HL-60 (cell line): ENCODE measurements at regions not wholly inside any gene's neighbourhood (a gene's known extent, or its start where the extent isn't known, plus 50 kb on each side); places are given as distances from the start of the nearest gene placed in this dataset.

Experiments used
- DNase-seq, 2 experiments: peaks; one replicate each; pipeline ENCODE4 v3.0.0-alpha.2; 2010 to 2020; ENCODE audit warnings: low read depth in 1 of 2, low spot score in 1 of 2
- H3K27ac ChIP-seq: fragments of 250-450 bp; sonication (Bioruptor Pico); replicated peaks from 2 replicates; pipeline ENCODE4 v1.5.1; 2020; ENCODE audit warnings: mild to moderate bottlenecking, moderate library complexity
- H3K27me3 ChIP-seq: fragments of 250-450 bp; sonication (Bioruptor Pico); 2 replicates; pipeline ENCODE4 v1.5.1; 2021; ENCODE audit warnings: mild to moderate bottlenecking, moderate library complexity; ENCODE audit not compliant: insufficient read depth, poor library complexity, severe bottlenecking
- H3K4me3 ChIP-seq: replicated peaks from 2 replicates; pipeline ENCODE4 v1.5.1; 2011; ENCODE audit warnings: mild to moderate bottlenecking, control low read depth, low read length; ENCODE audit not compliant: insufficient read depth
- CTCF ChIP-seq: IDR thresholded peaks from one replicate; pipeline ENCODE4 v1.5.1; 2011; ENCODE audit warnings: low read length, control low read depth, inconsistent platforms; ENCODE audit not compliant: insufficient read depth
- GABPA ChIP-seq: IDR thresholded peaks from 2 replicates; pipeline ENCODE4 v1.6.1; 2012; ENCODE audit warnings: low read depth
- POLR2AphosphoS5 ChIP-seq: IDR thresholded peaks from 2 replicates; pipeline ENCODE4 v1.6.1; 2012; ENCODE audit warnings: low read depth
- REST ChIP-seq: IDR thresholded peaks from 2 replicates; pipeline ENCODE4 v1.6.1; 2012; ENCODE audit warnings: low read depth; ENCODE audit not compliant: insufficient replicate concordance
- SPI1 ChIP-seq: IDR thresholded peaks from 2 replicates; pipeline ENCODE4 v1.6.1; 2012; ENCODE audit warnings: low read depth, mild to moderate bottlenecking, borderline replicate concordance

GRCh38 chr2:172234716-172235691 is 132.3 kb upstream of the DLX2 start:
- Histone ChIP-seq H3K27me3 (no peaks in the 10 kb centered on the region), H3K4me3 (peak overlapping the region; percentile 38), H3K27ac (no peak overlapping the region)
- TF ChIP-seq CTCF = no peak
- no peak for TF ChIP-seq GABPA
- TF ChIP-seq REST = no peak
- TF ChIP-seq SPI1 = no peak
- TF ChIP-seq POLR2AphosphoS5 = no peak
- DNase-seq = peak in 1 of 2 experiments; percentile 12

- DNase-seq = no peak
- Histone ChIP-seq H3K27ac (no peak overlapping the region), H3K27me3 (no peaks in the 10 kb centered on the region), H3K4me3 (no peak overlapping the region)
- TF ChIP-seq REST = no peak
- no peak for TF ChIP-seq SPI1
- TF ChIP-seq CTCF = no peak
- no peak for TF ChIP-seq GABPA
- no peak for TF ChIP-seq POLR2AphosphoS5
Measured at GRCh38 chr2:172239944-172240590, 137.4 kb upstream of the DLX2 start.

- TF ChIP-seq POLR2AphosphoS5 (no peak), GABPA (no peak), SPI1 (no peak), REST (no peak), CTCF (no peak)
- Histone ChIP-seq H3K4me3 (no peak overlapping the region), H3K27me3 (no peaks in the 10 kb centered on the region), H3K27ac (no peak overlapping the region)
- no peak for DNase-seq
Measured at GRCh38 chr2:172241222-172241621, 138.5 kb upstream of the DLX2 start.
